ENCODE measurements at regions not wholly inside any gene's neighbourhood (a gene's known extent, or its start where the extent isn't known, plus 50 kb on each side); places are given as distances from the start of the nearest gene placed in this dataset.

DNA sequence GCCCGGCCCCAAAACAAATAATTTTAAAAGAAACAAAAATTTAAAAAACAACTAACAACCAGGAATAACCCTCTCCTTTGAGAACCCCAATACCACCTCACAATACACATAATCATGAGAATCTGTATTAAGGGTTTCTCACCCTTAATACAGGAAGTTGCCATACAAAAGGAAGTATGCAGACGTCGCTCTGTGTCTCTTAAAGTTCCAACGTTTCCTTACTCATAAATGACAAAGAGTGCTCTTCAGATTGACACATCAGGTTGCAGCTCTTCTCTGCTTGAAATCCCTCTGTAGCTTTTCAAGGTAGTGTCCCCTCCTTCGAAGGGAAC, 73.9 kb upstream of the IRF2 start:
- Histone ChIP-seq H3K4me3 (peak overlapping the region in 3 of 4 donors; percentile 30 to 43 (median 39)), H3K27ac (peak overlapping the region; percentile 62 to 81 (median 81)), H3K27me3 (no peaks in the 10 kb centered on the region), H3K4me1 (peaks cover 0 to 14% (median 2%) of the 10 kb centered on the region in 4 donors), H3K9me3 (no peaks in the 10 kb centered on the region), H3K36me3 (no peaks in the 10 kb centered on the region)
- TF ChIP-seq POLR2AphosphoS5 (IDR thresholded peaks at IDR 0.05) (no peak), POLR2A (IDR thresholded peaks at IDR 0.05) (no peak), EP300 (IDR thresholded peaks at IDR 0.05; ENCODE audit: low read depth) (no peak)
- TF ChIP-seq, protein P1, sequence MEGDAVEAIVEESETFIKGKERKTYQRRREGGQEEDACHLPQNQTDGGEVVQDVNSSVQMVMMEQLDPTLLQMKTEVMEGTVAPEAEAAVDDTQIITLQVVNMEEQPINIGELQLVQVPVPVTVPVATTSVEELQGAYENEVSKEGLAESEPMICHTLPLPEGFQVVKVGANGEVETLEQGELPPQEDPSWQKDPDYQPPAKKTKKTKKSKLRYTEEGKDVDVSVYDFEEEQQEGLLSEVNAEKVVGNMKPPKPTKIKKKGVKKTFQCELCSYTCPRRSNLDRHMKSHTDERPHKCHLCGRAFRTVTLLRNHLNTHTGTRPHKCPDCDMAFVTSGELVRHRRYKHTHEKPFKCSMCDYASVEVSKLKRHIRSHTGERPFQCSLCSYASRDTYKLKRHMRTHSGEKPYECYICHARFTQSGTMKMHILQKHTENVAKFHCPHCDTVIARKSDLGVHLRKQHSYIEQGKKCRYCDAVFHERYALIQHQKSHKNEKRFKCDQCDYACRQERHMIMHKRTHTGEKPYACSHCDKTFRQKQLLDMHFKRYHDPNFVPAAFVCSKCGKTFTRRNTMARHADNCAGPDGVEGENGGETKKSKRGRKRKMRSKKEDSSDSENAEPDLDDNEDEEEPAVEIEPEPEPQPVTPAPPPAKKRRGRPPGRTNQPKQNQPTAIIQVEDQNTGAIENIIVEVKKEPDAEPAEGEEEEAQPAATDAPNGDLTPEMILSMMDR (IDR thresholded peaks at IDR 0.05), result no peak
- WGBS, 2 donors (ENCODE audit: low coverage in 1 of 2), result 46 to 52% methylated on average over 4 to 5 of the region's 5 CpGs
- no peak for DNase-seq
- intact Hi-C loops (cut with DNase I; ENCODE audit: low total_unique reads), result loop anchor here (10.0 kb wide), 1 partner anchor 263 kb away; no protein-coding TSS in a partner anchor
- in situ Hi-C loops (cut with MboI; ENCODE audit: low pct_ligation_motif_present in 1 of 4, low pct_unique_long_range_greater_than_20kb in 1 of 4, low sequenced_read_pairs in 3 of 4), result loop anchor here in 3 of 4 donors (10.0 to 25.0 kb wide), 3 partner anchors 136 to 286 kb away; no protein-coding TSS in a partner anchor

DNA sequence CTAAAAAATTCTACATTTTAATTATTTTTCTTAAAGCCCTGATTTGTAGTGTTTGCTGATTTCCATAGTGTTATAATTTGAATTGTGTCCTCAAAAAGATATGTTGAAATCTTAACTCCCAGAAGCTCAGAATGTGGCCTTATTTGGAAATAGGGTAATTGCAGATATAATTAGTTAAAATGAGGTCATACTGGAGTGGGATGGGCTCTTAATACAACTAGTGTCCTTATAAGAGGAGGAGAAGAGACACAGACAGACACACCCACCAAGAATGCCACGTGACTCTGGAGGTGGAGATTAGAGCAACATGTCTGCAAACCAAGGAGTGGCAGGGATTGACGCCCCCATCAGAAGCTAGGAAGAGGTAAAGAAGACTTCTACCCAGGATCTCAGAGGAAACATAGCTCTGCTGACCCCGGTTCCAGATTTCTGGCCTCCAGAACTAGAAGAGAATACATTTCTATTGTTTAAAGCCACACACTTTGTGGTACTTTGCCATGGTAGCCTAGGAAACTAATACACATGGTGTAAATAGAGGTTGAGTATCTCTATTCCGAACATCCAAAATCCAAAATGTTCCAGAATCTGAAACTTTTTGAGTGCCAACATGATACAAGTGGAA, 70.5 kb upstream of the IRF2 start:
- peaks cover 0 to 14% (median 2%) of the 10 kb centered on the region in 4 donors for H3K4me1 ChIP-seq
- no peak overlapping the region for H3K4me3 ChIP-seq
- no peak for DNase-seq
- H3K36me3 ChIP-seq, result no peaks in the 10 kb centered on the region
- no peak overlapping the region for H3K27ac ChIP-seq
- in situ Hi-C loops (cut with MboI; ENCODE audit: low pct_ligation_motif_present in 1 of 4, low pct_unique_long_range_greater_than_20kb in 1 of 4, low sequenced_read_pairs in 3 of 4), result loop anchor here in 3 of 4 donors (10.0 to 25.0 kb wide), 3 partner anchors 133 to 283 kb away; no protein-coding TSS in a partner anchor
- WGBS, 2 donors (ENCODE audit: low coverage in 1 of 2), result 68 to 72% methylated on average over 2 to 4 of the region's 4 CpGs
- intact Hi-C loops (cut with DNase I; ENCODE audit: low total_unique reads), result loop anchor here (10.0 kb wide), 1 partner anchor 260 kb away; no protein-coding TSS in a partner anchor
- TF ChIP-seq, protein P1 (IDR thresholded peaks at IDR 0.05), result no peak
- TF ChIP-seq EP300 (IDR thresholded peaks at IDR 0.05; ENCODE audit: low read depth) (no peak), POLR2A (IDR thresholded peaks at IDR 0.05) (no peak), POLR2AphosphoS5 (IDR thresholded peaks at IDR 0.05) (no peak)
- H3K27me3 ChIP-seq, result no peaks in the 10 kb centered on the region
- no peaks in the 10 kb centered on the region for H3K9me3 ChIP-seq

DNA sequence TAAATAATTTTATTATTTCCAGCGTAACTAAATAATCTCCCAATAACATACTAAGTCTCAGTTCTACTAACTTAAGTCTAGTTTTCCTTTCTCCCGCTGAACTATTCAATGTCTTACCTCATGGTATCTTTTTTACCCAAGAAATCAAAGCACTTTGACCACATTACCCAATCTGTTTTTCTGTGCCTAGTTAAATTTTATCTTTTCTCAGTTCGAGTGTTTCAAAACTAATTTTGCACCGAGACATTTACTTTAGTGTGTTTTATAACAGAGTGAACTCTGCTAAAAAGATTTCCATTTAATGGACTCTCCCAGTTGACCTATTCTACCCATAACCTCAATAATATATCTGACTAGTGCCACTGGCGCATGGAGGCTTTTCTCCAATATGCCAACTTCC, 67.6 kb upstream of the IRF2 start:
- in situ Hi-C loops (cut with MboI; ENCODE audit: low pct_ligation_motif_present in 1 of 4, low pct_unique_long_range_greater_than_20kb in 1 of 4, low sequenced_read_pairs in 3 of 4), result loop anchor here in 3 of 4 donors (10.0 to 25.0 kb wide), 3 partner anchors 130 to 280 kb away; no protein-coding TSS in a partner anchor
- WGBS, 2 donors (ENCODE audit: low coverage in 1 of 2), result 82 to 88% methylated on average over 5 of the region's 5 CpGs
- Histone ChIP-seq H3K9me3 (no peaks in the 10 kb centered on the region), H3K36me3 (no peaks in the 10 kb centered on the region), H3K4me3 (no peak overlapping the region), H3K27ac (no peak overlapping the region), H3K27me3 (no peaks in the 10 kb centered on the region), H3K4me1 (peaks cover 0 to 3% (median 1%) of the 10 kb centered on the region in 4 donors)
- no peak for DNase-seq
- intact Hi-C loops (cut with DNase I; ENCODE audit: low total_unique reads), result loop anchor here (10.0 kb wide), 1 partner anchor 257 kb away; no protein-coding TSS in a partner anchor
- TF ChIP-seq EP300 (IDR thresholded peaks at IDR 0.05; ENCODE audit: low read depth), result no peak
- TF ChIP-seq, protein P1 (IDR thresholded peaks at IDR 0.05), result no peak
- no peak for TF ChIP-seq POLR2AphosphoS5 (IDR thresholded peaks at IDR 0.05)
- TF ChIP-seq POLR2A (IDR thresholded peaks at IDR 0.05), result no peak

DNA sequence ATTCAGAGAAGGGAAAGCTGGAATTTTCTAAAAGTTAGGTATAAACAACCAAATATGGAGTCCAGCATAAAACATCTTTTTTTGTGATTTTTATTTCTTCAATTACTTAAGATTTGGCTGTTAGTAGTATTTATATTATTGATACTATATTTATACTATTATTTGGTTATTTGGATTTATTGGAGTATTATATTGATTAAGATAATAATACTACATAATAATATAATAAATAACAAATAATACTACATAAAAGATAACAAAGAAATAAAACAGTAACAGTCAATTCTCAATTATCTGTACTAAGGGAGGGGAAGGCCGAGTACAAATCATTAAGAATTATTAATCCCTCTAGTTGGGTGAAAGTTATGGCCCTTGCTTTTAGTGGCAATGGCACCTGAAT, 66.0 kb upstream of the IRF2 start:
- no peaks in the 10 kb centered on the region for H3K36me3 ChIP-seq
- H3K27me3 ChIP-seq, result no peaks in the 10 kb centered on the region
- no peak overlapping the region for H3K4me3 ChIP-seq
- DNase-seq, result no peak
- intact Hi-C loops (cut with DNase I; ENCODE audit: low total_unique reads), result loop anchor here (10.0 kb wide), 1 partner anchor 256 kb away; no protein-coding TSS in a partner anchor
- H3K9me3 ChIP-seq, result no peaks in the 10 kb centered on the region
- H3K4me1 ChIP-seq, result peaks cover 7 to 13% (median 10%) of the 10 kb centered on the region in 4 donors
- in situ Hi-C loops (cut with MboI; ENCODE audit: low pct_ligation_motif_present in 1 of 4, low pct_unique_long_range_greater_than_20kb in 1 of 4, low sequenced_read_pairs in 3 of 4), result loop anchor here in 3 of 4 donors (10.0 to 25.0 kb wide), 3 partner anchors 128 to 278 kb away; no protein-coding TSS in a partner anchor
- TF ChIP-seq, protein P1 (IDR thresholded peaks at IDR 0.05), result no peak
- no peak for TF ChIP-seq POLR2AphosphoS5 (IDR thresholded peaks at IDR 0.05)
- no peak for TF ChIP-seq EP300 (IDR thresholded peaks at IDR 0.05; ENCODE audit: low read depth)
- TF ChIP-seq POLR2A (IDR thresholded peaks at IDR 0.05), result no peak
- WGBS, 2 donors (ENCODE audit: low coverage in 1 of 2), result 85 to 100% methylated on average over 1 of the region's 1 CpG
- no peak overlapping the region for H3K27ac ChIP-seq
